ENCODE measurements at regions not wholly inside any gene's neighbourhood (a gene's known extent, or its start where the extent isn't known, plus 50 kb on each side); places are given as distances from the start of the nearest gene placed in this dataset.

- TF ChIP-seq, protein P1, sequence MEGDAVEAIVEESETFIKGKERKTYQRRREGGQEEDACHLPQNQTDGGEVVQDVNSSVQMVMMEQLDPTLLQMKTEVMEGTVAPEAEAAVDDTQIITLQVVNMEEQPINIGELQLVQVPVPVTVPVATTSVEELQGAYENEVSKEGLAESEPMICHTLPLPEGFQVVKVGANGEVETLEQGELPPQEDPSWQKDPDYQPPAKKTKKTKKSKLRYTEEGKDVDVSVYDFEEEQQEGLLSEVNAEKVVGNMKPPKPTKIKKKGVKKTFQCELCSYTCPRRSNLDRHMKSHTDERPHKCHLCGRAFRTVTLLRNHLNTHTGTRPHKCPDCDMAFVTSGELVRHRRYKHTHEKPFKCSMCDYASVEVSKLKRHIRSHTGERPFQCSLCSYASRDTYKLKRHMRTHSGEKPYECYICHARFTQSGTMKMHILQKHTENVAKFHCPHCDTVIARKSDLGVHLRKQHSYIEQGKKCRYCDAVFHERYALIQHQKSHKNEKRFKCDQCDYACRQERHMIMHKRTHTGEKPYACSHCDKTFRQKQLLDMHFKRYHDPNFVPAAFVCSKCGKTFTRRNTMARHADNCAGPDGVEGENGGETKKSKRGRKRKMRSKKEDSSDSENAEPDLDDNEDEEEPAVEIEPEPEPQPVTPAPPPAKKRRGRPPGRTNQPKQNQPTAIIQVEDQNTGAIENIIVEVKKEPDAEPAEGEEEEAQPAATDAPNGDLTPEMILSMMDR (IDR thresholded peaks at IDR 0.05) = no peak
- TF ChIP-seq POLR2A (IDR thresholded peaks at IDR 0.05) (no peak), EP300 (IDR thresholded peaks at IDR 0.05) (no peak)
These were observed 201.2 kb upstream of the PMFBP1 start for GRCh38 chr16:72373201-72373600.
